Skeletal muscle satellite cell (primary cell): ENCODE measurements at regions not wholly inside any gene's neighbourhood (a gene's known extent, or its start where the extent isn't known, plus 50 kb on each side); places are given as distances from the start of the nearest gene placed in this dataset.

ENCODE experiments used
- H3K27me3 ChIP-seq: 2 replicates; pipeline ENCODE4 v1.7.0; 2013; ENCODE audit warnings: low read length; ENCODE audit not compliant: control insufficient read depth, insufficient read depth
- H3K36me3 ChIP-seq: 2 replicates; pipeline ENCODE4 v1.7.0; 2013; ENCODE audit warnings: mild to moderate bottlenecking, control low read depth, low read length; ENCODE audit not compliant: insufficient read depth
- H3K4me1 ChIP-seq: 2 replicates; pipeline ENCODE4 v1.7.0; 2013; ENCODE audit warnings: low read length; ENCODE audit not compliant: control insufficient read depth, insufficient read depth
- H3K4me2 ChIP-seq: 2 replicates; pipeline ENCODE4 v1.7.0; 2013; ENCODE audit warnings: mild to moderate bottlenecking, low read length
- H3K4me3 ChIP-seq: 2 replicates; pipeline ENCODE4 v1.7.0; 2013; ENCODE audit warnings: low read length
- H3K9ac ChIP-seq: 2 replicates; pipeline ENCODE4 v1.7.0; 2013; ENCODE audit warnings: mild to moderate bottlenecking, low read depth, low read length, moderate library complexity
- H3K9me3 ChIP-seq: replicated peaks from 2 replicates; pipeline ENCODE4 v1.7.0; 2013; ENCODE audit warnings: mild to moderate bottlenecking, control low read depth, low read length

DNA sequence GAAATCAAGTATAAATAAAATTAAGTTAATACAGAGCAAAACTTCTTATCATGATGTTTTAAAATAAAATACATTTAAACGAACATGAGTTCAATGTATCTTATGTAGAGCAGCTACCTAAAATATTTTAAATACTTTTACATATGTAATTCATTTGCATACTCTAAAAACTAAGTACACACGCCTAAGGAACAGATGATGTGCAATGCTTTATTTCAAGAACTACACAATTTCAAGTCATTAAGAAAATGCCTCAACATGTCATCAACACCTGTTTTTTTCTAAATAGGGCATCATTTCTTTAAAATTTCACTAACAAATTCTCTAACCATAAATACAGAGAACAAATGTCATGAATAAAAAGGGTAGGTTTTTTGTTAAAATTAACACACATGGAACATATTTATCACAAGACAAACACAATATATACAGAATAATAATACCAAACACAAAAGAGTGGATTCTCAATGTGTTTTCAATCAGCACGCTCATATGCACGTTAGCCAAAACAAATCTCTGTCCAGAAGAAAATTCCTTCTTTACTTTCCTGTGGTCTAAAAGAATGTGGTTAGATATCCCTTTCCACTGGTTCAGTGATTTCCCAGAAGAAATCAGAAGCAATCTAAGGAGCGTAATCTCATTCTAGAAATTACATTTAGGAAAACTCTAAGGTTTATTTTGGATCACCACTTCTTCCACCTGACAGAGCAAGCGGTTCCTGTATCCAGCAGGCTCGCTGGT is 73.0 kb upstream of the PFKP start:
- Histone ChIP-seq H3K36me3 (no peaks in the 10 kb centered on the region), H3K4me1 (no peaks in the 10 kb centered on the region), H3K4me2 (no peak overlapping the region), H3K9me3 (no peaks in the 10 kb centered on the region), H3K4me3 (no peak overlapping the region), H3K27me3 (peaks cover 32% of the 10 kb centered on the region), H3K9ac (no peak overlapping the region)

DNA sequence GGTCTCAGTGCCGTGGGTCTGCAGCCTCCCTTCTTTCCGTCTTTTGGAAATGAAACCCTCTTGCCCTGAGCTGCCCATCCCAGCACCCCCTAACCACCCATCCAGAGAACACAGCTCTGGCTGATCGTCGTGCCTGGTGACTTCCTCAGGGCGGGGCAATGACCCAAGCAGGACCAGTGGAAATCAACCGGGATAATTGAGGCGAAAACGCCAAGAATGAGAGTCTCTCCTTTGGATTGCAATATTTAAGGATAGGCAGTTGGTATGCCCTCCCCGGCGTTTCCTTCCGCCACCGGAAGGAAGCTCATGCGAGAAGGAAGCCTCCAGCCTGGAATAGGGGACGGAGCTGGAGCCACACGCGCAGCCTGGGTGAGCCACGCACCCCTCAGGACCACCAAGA is 73.7 kb upstream of the PFKP start:
- Histone ChIP-seq H3K4me3 (no peak overlapping the region), H3K36me3 (no peaks in the 10 kb centered on the region), H3K27me3 (peaks cover 40% of the 10 kb centered on the region), H3K4me1 (no peaks in the 10 kb centered on the region), H3K9ac (no peak overlapping the region), H3K4me2 (no peak overlapping the region), H3K9me3 (no peaks in the 10 kb centered on the region)

DNA sequence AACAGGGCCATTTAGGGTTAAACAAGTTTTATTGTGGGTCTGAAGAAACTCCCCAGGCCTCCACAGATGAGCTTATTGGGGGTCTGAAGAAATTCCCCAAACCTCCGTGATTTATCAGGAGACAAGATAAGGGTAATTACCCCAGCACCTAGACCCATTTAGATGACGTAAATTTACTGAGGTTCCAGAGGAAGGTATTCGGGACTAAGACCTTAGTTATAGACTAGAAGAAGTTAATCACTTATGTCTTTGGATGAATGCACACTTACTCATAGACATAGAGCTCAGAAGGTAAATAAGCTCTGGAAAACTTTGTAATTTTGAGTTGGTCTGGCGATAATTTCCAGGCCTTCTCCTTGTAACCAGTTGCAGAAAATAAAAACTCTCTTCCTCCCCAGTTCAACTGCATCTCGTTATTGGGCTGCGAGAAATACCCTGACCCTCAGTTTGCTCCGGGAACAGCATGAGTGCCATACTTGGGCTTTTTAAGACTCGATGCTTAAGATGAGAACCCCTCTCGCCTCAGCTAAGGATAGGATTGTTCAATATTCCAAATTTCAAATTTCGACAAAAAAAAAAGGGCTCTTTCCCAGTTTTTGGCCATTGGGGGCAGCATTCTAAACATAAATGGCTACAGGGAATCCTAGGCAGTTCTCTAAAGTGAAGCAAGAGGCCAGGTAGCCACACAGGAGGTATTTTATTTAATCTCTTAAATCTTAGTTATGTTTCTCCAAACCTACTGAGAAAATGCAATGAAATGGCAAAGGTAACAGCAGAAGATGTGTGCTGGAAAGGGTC is 74.7 kb upstream of the PFKP start:
- Histone ChIP-seq H3K4me3 (no peak overlapping the region), H3K9ac (no peak overlapping the region), H3K27me3 (peaks cover 45% of the 10 kb centered on the region), H3K4me2 (no peak overlapping the region), H3K36me3 (no peaks in the 10 kb centered on the region), H3K9me3 (no peaks in the 10 kb centered on the region), H3K4me1 (no peaks in the 10 kb centered on the region)

DNA sequence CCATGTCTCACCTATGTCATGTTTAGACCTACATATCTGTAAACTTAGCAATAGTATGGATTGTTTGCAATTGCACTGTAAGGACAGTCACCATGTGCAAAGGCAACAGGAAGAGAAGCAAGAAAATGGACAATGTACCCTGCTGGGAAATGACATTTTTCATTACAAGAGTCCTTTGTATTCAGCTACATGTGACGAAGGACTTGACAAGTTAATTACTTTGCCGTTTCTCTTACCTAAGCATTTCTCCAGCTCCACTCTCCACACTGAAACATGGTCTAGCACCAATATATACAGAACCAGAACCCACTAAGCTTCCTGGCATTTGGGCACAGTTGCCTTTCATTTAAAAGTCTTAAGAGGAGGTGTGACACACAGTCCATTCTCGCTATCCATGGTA is 76.6 kb upstream of the PFKP start:
- Histone ChIP-seq H3K9me3 (no peaks in the 10 kb centered on the region), H3K36me3 (no peaks in the 10 kb centered on the region), H3K4me2 (no peak overlapping the region), H3K4me3 (no peak overlapping the region), H3K27me3 (peaks cover 53% of the 10 kb centered on the region), H3K9ac (no peak overlapping the region), H3K4me1 (peaks cover 7% of the 10 kb centered on the region)

GRCh38 chr10:2989292-2989947 is 77.9 kb upstream of the PFKP start:
- Histone ChIP-seq H3K27me3 (peaks cover 46% of the 10 kb centered on the region), H3K36me3 (no peaks in the 10 kb centered on the region), H3K9ac (no peak overlapping the region), H3K4me3 (no peak overlapping the region), H3K4me2 (no peak overlapping the region), H3K9me3 (no peaks in the 10 kb centered on the region), H3K4me1 (peaks cover 11% of the 10 kb centered on the region)

GRCh38 chr10:2987185-2987768 is 80.1 kb upstream of the PFKP start:
- H3K27me3 ChIP-seq: peaks cover 35% of the 10 kb centered on the region
- no peaks in the 10 kb centered on the region for H3K36me3 ChIP-seq
- no peak overlapping the region for H3K9ac ChIP-seq
- no peaks in the 10 kb centered on the region for H3K9me3 ChIP-seq
- H3K4me1 ChIP-seq: peaks cover 11% of the 10 kb centered on the region
- H3K4me3 ChIP-seq: no peak overlapping the region
- no peak overlapping the region for H3K4me2 ChIP-seq

DNA sequence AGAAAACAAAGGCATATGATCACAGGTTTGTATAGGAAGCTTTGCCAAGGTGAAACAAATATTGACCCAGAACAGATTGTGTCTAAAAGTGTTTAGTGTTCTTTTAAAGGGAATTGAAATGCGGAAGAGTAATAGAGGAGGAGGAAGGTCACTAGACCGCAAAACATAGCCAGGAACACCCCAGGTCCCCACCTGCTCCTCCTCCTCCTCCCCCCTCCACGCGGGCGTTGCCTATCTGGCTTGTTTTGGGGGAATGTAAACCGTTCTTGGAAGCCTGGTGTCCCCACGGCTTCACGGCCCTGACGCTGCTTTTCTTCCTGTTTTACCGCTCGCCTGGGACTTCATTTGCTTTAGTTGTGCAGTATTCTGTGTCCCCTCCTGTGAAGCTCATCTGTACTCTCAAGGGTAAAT is 81.0 kb upstream of the PFKP start:
- no peak overlapping the region for H3K9ac ChIP-seq
- peaks cover 17% of the 10 kb centered on the region for H3K4me1 ChIP-seq
- H3K36me3 ChIP-seq: no peaks in the 10 kb centered on the region
- peaks cover 35% of the 10 kb centered on the region for H3K27me3 ChIP-seq
- no peak overlapping the region for H3K4me3 ChIP-seq
- no peak overlapping the region for H3K4me2 ChIP-seq
- H3K9me3 ChIP-seq: no peaks in the 10 kb centered on the region

DNA sequence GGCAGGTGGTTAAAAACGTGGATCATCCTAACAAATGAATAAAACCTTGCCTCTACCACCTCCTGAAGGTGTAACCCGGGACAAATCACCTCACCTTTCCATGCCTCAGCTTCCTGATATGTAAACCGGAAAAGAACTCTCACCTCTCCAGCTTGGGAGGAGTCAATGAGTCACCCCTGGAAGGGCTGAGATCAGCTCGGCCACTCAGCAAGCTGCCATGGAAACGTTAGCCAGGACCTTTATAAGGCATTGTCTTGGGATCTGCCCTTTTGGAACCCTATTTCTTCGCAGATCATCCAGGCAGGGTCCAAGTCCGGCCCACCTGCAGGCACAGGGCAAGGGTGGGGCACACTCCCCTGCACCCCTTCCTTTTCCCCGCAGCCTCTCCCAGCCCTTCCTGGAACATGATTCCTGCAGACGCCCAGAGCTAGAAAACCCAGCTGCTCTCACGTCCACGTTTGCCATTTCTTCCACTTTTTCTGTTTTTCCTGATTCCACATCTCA is 81.6 kb upstream of the PFKP start:
- H3K4me3 ChIP-seq: peak overlapping the region; percentile 7
- H3K4me2 ChIP-seq: peak overlapping the region; percentile 42
- H3K4me1 ChIP-seq: peaks cover 23% of the 10 kb centered on the region
- peaks cover 30% of the 10 kb centered on the region for H3K27me3 ChIP-seq
- H3K9me3 ChIP-seq: no peaks in the 10 kb centered on the region
- no peaks in the 10 kb centered on the region for H3K36me3 ChIP-seq
- no peak overlapping the region for H3K9ac ChIP-seq

DNA sequence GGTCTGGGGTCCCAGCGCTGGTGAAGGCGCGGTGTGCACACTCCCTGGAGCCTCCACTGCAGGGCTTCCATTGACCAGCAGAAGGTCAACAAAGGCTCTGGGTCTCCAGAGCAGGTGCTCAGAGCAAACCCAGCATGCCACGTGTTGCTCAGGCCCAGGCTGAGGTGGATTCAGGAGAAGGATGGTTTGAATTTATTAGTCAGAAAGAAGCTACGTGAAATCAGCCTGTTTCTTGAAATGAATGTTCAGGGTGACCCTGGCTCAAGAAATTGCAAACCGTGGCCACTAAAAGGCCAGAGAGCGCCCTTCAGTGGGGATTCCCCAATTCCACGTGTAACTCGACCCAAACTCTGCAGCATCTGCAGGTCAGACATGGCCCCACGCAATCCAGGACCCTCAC is 82.7 kb upstream of the PFKP start:
- H3K9me3 ChIP-seq: no peaks in the 10 kb centered on the region
- H3K4me2 ChIP-seq: no peak overlapping the region
- H3K27me3 ChIP-seq: peaks cover 26% of the 10 kb centered on the region
- no peak overlapping the region for H3K9ac ChIP-seq
- H3K4me3 ChIP-seq: no peak overlapping the region
- no peaks in the 10 kb centered on the region for H3K36me3 ChIP-seq
- H3K4me1 ChIP-seq: peaks cover 34% of the 10 kb centered on the region

DNA sequence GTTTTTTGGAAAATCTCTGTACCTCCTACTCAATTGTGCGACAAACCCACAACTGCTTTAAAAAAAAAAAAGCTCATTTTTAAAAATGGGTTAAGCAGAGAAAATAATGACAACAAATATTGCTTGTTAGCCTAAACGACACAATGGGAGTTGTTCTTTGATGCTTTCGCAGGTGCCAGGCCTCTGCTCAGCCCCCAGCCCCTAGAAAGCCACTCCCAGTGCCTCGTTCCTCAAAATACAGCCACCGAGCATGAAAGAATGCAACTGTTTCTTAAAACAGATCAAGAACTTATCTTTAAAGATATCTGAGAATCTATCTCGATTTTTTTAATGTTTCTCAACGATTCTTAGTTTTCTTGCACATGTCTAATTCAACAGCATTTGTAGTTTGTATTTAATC is 85.2 kb upstream of the PFKP start:
- peaks cover 39% of the 10 kb centered on the region for H3K4me1 ChIP-seq

DNA sequence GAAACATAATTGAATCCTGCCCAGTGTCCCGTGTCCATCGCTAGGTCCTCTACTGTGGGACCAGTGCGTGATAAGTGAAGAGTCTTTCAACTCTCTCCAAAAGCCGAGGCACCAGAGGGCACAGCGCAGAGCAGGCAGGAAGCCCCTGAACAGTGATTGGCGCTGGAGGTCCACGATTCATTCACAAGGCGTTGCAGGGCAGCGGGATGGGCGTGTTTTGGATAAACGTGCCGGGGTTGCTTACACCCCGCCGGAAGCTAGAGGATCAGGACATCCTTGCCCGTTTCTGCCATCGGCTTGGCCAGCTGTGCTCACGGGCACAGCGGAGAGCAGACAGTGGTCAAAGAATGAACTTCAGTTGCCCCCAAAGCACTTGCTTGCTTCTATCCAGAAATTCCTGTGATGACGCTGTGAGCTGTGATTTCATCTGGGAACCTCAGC is 86.0 kb upstream of the PFKP start:
- no peaks in the 10 kb centered on the region for H3K9me3 ChIP-seq
- H3K4me1 ChIP-seq: peaks cover 38% of the 10 kb centered on the region
- H3K4me3 ChIP-seq: no peak overlapping the region
- no peak overlapping the region for H3K9ac ChIP-seq
- H3K36me3 ChIP-seq: no peaks in the 10 kb centered on the region
- H3K4me2 ChIP-seq: peak overlapping the region; percentile 56
- H3K27me3 ChIP-seq: peaks cover 6% of the 10 kb centered on the region

More for the DNA sequence above, 85.2 kb upstream of the PFKP start:
- Histone ChIP-seq H3K9me3 (no peaks in the 10 kb centered on the region), H3K27me3 (peaks cover 11% of the 10 kb centered on the region), H3K9ac (no peak overlapping the region), H3K4me2 (no peak overlapping the region), H3K36me3 (no peaks in the 10 kb centered on the region), H3K4me3 (no peak overlapping the region)
